ENCODE measurements at regions not wholly inside any gene's neighbourhood (a gene's known extent, or its start where the extent isn't known, plus 50 kb on each side); places are given as distances from the start of the nearest gene placed in this dataset.

GRCh38 chr1:94651076-94651475, 109.5 kb upstream of the F3 start:
- TF ChIP-seq CTCF (conservative IDR thresholded peaks at IDR 0.05; ENCODE audit: low read depth, low read length), result no peak
- no peak for TF ChIP-seq EZH2 (IDR thresholded peaks at IDR 0.05; ENCODE audit: borderline replicate concordance, low read depth, low read length, poor library complexity, severe bottlenecking)

All from A673 (cell line).